Osteocyte (in vitro differentiated cells): ENCODE measurements at regions not wholly inside any gene's neighbourhood (a gene's known extent, or its start where the extent isn't known, plus 50 kb on each side); places are given as distances from the start of the nearest gene placed in this dataset.
A peak's percentile ranks its signal among the peaks of the same experiment; 100 is the strongest.

Experiments used
- DNase-seq: peaks from one replicate; pipeline ENCODE4 v3.0.0; 2021; ENCODE audit warnings: mixed read lengths; ENCODE audit not compliant: unreplicated experiment; ENCODE audit errors: extremely low spot score
- H3K27ac Mint-ChIP-seq: one replicate; pipeline ENCODE4 v1.8.0; 2021; ENCODE audit warnings: mild to moderate bottlenecking, mixed read lengths; ENCODE audit not compliant: unreplicated experiment
- H3K27me3 Mint-ChIP-seq: one replicate; pipeline ENCODE4 v1.8.0; 2021; ENCODE audit warnings: mixed read lengths; ENCODE audit not compliant: unreplicated experiment
- H3K36me3 Mint-ChIP-seq: one replicate; pipeline ENCODE4 v1.8.0; 2021; ENCODE audit warnings: mixed read lengths; ENCODE audit not compliant: unreplicated experiment
- H3K4me1 Mint-ChIP-seq: one replicate; pipeline ENCODE4 v1.8.0; 2021; ENCODE audit warnings: mixed read lengths; ENCODE audit not compliant: unreplicated experiment
- H3K4me3 Mint-ChIP-seq: one replicate; pipeline ENCODE4 v1.8.0; 2021; ENCODE audit warnings: mild to moderate bottlenecking, moderate library complexity, mixed read lengths; ENCODE audit not compliant: unreplicated experiment
- H3K9me3 Mint-ChIP-seq: one replicate; pipeline ENCODE4 v1.8.0; 2021; ENCODE audit warnings: mixed read lengths; ENCODE audit not compliant: unreplicated experiment
- CTCF ChIP-seq: fragments of 200-600 bp; sonication (generic); IDR thresholded peaks from 2 replicates; pipeline ENCODE4 v1.5.0; 2021; ENCODE audit warnings: antibody characterized with exemption, mild to moderate bottlenecking, moderate library complexity

- Mint-ChIP-seq H3K4me1 (no peaks in the 10 kb centered on the region), H3K4me3 (no peak overlapping the region), H3K36me3 (no peaks in the 10 kb centered on the region), H3K27me3 (peaks cover under 1% of the 10 kb centered on the region), H3K27ac (no peak overlapping the region), H3K9me3 (no peaks in the 10 kb centered on the region)
- peak; percentile 67 for DNase-seq
- no peak for TF ChIP-seq CTCF
These were observed 79.2 kb upstream of the ST8SIA3 start for GRCh38 chr18:57273194-57273593.

- Mint-ChIP-seq H3K9me3 (no peaks in the 10 kb centered on the region), H3K27ac (no peak overlapping the region), H3K27me3 (peaks cover 3% of the 10 kb centered on the region), H3K4me3 (no peak overlapping the region), H3K36me3 (no peaks in the 10 kb centered on the region), H3K4me1 (no peaks in the 10 kb centered on the region)
- TF ChIP-seq CTCF: no peak
- no peak for DNase-seq
These were observed 77.2 kb upstream of the ST8SIA3 start for GRCh38 chr18:57275111-57275510.

- TF ChIP-seq CTCF: no peak
- Mint-ChIP-seq H3K4me3 (no peak overlapping the region), H3K27ac (no peak overlapping the region), H3K9me3 (no peaks in the 10 kb centered on the region), H3K36me3 (no peaks in the 10 kb centered on the region), H3K4me1 (no peaks in the 10 kb centered on the region), H3K27me3 (peaks cover 3% of the 10 kb centered on the region)
- no peak for DNase-seq
These were observed 75.5 kb upstream of the ST8SIA3 start for GRCh38 chr18:57276829-57277228.

- H3K27me3 Mint-ChIP-seq: peaks cover 6% of the 10 kb centered on the region
- no peaks in the 10 kb centered on the region for H3K4me1 Mint-ChIP-seq
- TF ChIP-seq CTCF: no peak
- no peaks in the 10 kb centered on the region for H3K9me3 Mint-ChIP-seq
- no peak for DNase-seq
- H3K27ac Mint-ChIP-seq: no peak overlapping the region
- H3K36me3 Mint-ChIP-seq: no peaks in the 10 kb centered on the region
- H3K4me3 Mint-ChIP-seq: no peak overlapping the region
These were observed 73.4 kb upstream of the ST8SIA3 start for GRCh38 chr18:57278933-57279332.

GRCh38 chr18:57281519-57281918 is 70.8 kb upstream of the ST8SIA3 start:
- no peak overlapping the region for H3K4me3 Mint-ChIP-seq
- H3K27ac Mint-ChIP-seq: no peak overlapping the region
- no peaks in the 10 kb centered on the region for H3K9me3 Mint-ChIP-seq
- H3K4me1 Mint-ChIP-seq: no peaks in the 10 kb centered on the region
- H3K36me3 Mint-ChIP-seq: no peaks in the 10 kb centered on the region
- peaks cover 6% of the 10 kb centered on the region for H3K27me3 Mint-ChIP-seq
- TF ChIP-seq CTCF: no peak
- DNase-seq: no peak
